ENCODE measurements at regions not wholly inside any gene's neighbourhood (a gene's known extent, or its start where the extent isn't known, plus 50 kb on each side); places are given as distances from the start of the nearest gene placed in this dataset.
"Not testable (repeated sequence)": the region's sequence is repeated elsewhere in the genome, so short reads cannot be mapped to it uniquely, and the experiment has no call there.

GRCh38 chr16:63200940-63201339, 1164.7 kb upstream of the CDH8 start:
- no peak for DNase-seq

GRCh38 chr16:63195336-63195735, 1159.1 kb upstream of the CDH8 start:
- no peak for DNase-seq

- no peak for DNase-seq
Observed at GRCh38 chr16:63192980-63193379, 1156.7 kb upstream of the CDH8 start.

GRCh38 chr16:63188086-63188771, 1152.0 kb upstream of the CDH8 start:
- peak; percentile 20 for DNase-seq

- no peak for DNase-seq
Observed at GRCh38 chr16:63187638-63188037, 1151.4 kb upstream of the CDH8 start.

GRCh38 chr16:63185235-63185780, 1149.1 kb upstream of the CDH8 start:
- no peak for DNase-seq

GRCh38 chr16:63183743-63184142, 1147.5 kb upstream of the CDH8 start:
- DNase-seq, result no peak

GRCh38 chr16:63175313-63175712, 1139.1 kb upstream of the CDH8 start:
- no peak for DNase-seq

- no peak for DNase-seq
Observed at GRCh38 chr16:63174801-63175200, 1138.6 kb upstream of the CDH8 start.

- no peak for DNase-seq
Observed at GRCh38 chr16:63171545-63171944, 1135.3 kb upstream of the CDH8 start.

GRCh38 chr16:63169100-63169499, 1132.9 kb upstream of the CDH8 start:
- no peak for DNase-seq

GRCh38 chr16:63157818-63158217, 1121.6 kb upstream of the CDH8 start:
- no peak for DNase-seq

- DNase-seq, result no peak
Observed at GRCh38 chr16:63146251-63146650, 1110.0 kb upstream of the CDH8 start.

- no peak for DNase-seq
Observed at GRCh38 chr16:63145411-63145810, 1109.2 kb upstream of the CDH8 start.

- no peak for DNase-seq
Observed at GRCh38 chr16:63135069-63135468, 1098.8 kb upstream of the CDH8 start.

- DNase-seq, result no peak
Observed at GRCh38 chr16:63131503-63131902, 1095.3 kb upstream of the CDH8 start.

GRCh38 chr16:63130942-63131341, 1094.7 kb upstream of the CDH8 start:
- no peak for DNase-seq

- no peak for DNase-seq
Observed at GRCh38 chr16:63129411-63130125, 1093.3 kb upstream of the CDH8 start.

GRCh38 chr16:63119905-63120304, 1083.7 kb upstream of the CDH8 start:
- not testable (repeated sequence) for DNase-seq

GRCh38 chr16:63100082-63100481, 1063.8 kb upstream of the CDH8 start:
- DNase-seq, result no peak

- DNase-seq, result no peak
Observed at GRCh38 chr16:63096857-63097256, 1060.6 kb upstream of the CDH8 start.

- no peak for DNase-seq
Observed at GRCh38 chr16:63092736-63093135, 1056.5 kb upstream of the CDH8 start.

GRCh38 chr16:63082101-63082500, 1045.9 kb upstream of the CDH8 start:
- DNase-seq, result no peak

- no peak for DNase-seq
Observed at GRCh38 chr16:63080746-63081145, 1044.5 kb upstream of the CDH8 start.
